Vagina (tissue), 2 donors: ENCODE measurements at regions not wholly inside any gene's neighbourhood (a gene's known extent, or its start where the extent isn't known, plus 50 kb on each side); places are given as distances from the start of the nearest gene placed in this dataset.

ENCODE experiments used
- DNase-seq, 2 donors: peaks; one replicate each; pipeline ENCODE4 v3.0.0-alpha.2; 2017; ENCODE audit errors: extremely low spot score in 2 of 2
- H3K27ac ChIP-seq: fragments of 200-600 bp; sonication (generic); one replicate; pipeline ENCODE4 v1.5.1; 2019
- H3K27me3 ChIP-seq: fragments of 200-600 bp; sonication (generic); one replicate; pipeline ENCODE4 v1.5.1; 2019
- H3K36me3 ChIP-seq, 2 donors: fragments of 200-600 bp; sonication (generic); one replicate each; pipeline ENCODE4 v1.5.1; 2017 to 2019
- H3K4me1 ChIP-seq: fragments of 200-600 bp; sonication (generic); one replicate; pipeline ENCODE4 v1.5.1; 2019
- H3K4me3 ChIP-seq, 2 donors: fragments of 200-600 bp; sonication (generic); 1 replicate in 1 of 2; 2 replicates in 1 of 2; pipeline ENCODE4 v1.5.1; 2016 to 2019
- H3K9me3 ChIP-seq: fragments of 200-600 bp; sonication (generic); one replicate; pipeline ENCODE4 v1.5.1; 2019
- CTCF ChIP-seq, 3 experiments: fragments of 450-650 bp in 2 of 3; fragments of 200-600 bp in 1 of 3; sonication (generic) in 1 of 3; IDR thresholded peaks; one replicate each; pipeline ENCODE4 v1.5.1; 2017 to 2019; ENCODE audit warnings: antibody characterized with exemption in 3 of 3, mild to moderate bottlenecking in 2 of 3, moderate library complexity in 2 of 3
- POLR2A ChIP-seq, 2 donors: fragments of 450-650 bp; IDR thresholded peaks; one replicate each; pipeline ENCODE4 v1.6.1; 2017; ENCODE audit warnings: antibody characterized with exemption in 2 of 2, mild to moderate bottlenecking in 2 of 2, moderate library complexity in 2 of 2
- POLR2AphosphoS5 ChIP-seq, 2 donors: sonication (generic); formaldehyde crosslinking; IDR thresholded peaks; one replicate each; pipeline ENCODE4 v1.9.0; 2017; ENCODE audit warnings: antibody characterized with exemption in 2 of 2, mild to moderate bottlenecking in 2 of 2, low read depth in 1 of 2; ENCODE audit not compliant: insufficient read depth in 1 of 2
- intact Hi-C: fragments of 100-400 bp; cut with DNase I; formaldehyde crosslinking; loops from one replicate; pipeline ENCODE4 v1.15.1; 2023

GRCh38 chr14:49447540-49448107 lies 138.6 kb downstream of the RPS29 start:
- intact Hi-C loops: no loop called here
- H3K27me3 ChIP-seq: no peaks in the 10 kb centered on the region
- no peak for DNase-seq
- H3K27ac ChIP-seq: no peak overlapping the region
- no peaks in the 10 kb centered on the region for H3K36me3 ChIP-seq
- TF ChIP-seq POLR2AphosphoS5 (IDR thresholded peaks at IDR 0.05; ENCODE audit: insufficient read depth in 1 of 2, low read depth in 1 of 2) (no peak), CTCF (IDR thresholded peaks at IDR 0.05) (no peak), POLR2A (IDR thresholded peaks at IDR 0.05) (no peak)
- H3K9me3 ChIP-seq: no peaks in the 10 kb centered on the region
- no peaks in the 10 kb centered on the region for H3K4me1 ChIP-seq
- H3K4me3 ChIP-seq: no peak overlapping the region

GRCh38 chr14:49446801-49447200 lies 139.4 kb downstream of the RPS29 start:
- Histone ChIP-seq H3K27ac (no peak overlapping the region), H3K27me3 (no peaks in the 10 kb centered on the region), H3K4me3 (no peak overlapping the region), H3K36me3 (no peaks in the 10 kb centered on the region), H3K9me3 (no peaks in the 10 kb centered on the region), H3K4me1 (no peaks in the 10 kb centered on the region)
- no peak for DNase-seq
- intact Hi-C loops: no loop called here
- TF ChIP-seq CTCF (IDR thresholded peaks at IDR 0.05) (no peak), POLR2AphosphoS5 (IDR thresholded peaks at IDR 0.05; ENCODE audit: insufficient read depth in 1 of 2, low read depth in 1 of 2) (no peak), POLR2A (IDR thresholded peaks at IDR 0.05) (no peak)

GRCh38 chr14:49438256-49438770 lies 147.9 kb downstream of the RPS29 start:
- Histone ChIP-seq H3K9me3 (no peaks in the 10 kb centered on the region), H3K27me3 (no peaks in the 10 kb centered on the region), H3K36me3 (no peaks in the 10 kb centered on the region), H3K4me3 (no peak overlapping the region), H3K27ac (no peak overlapping the region), H3K4me1 (no peaks in the 10 kb centered on the region)
- no peak for DNase-seq
- no peak for TF ChIP-seq POLR2AphosphoS5 (IDR thresholded peaks at IDR 0.05; ENCODE audit: insufficient read depth in 1 of 2, low read depth in 1 of 2)
- no peak for TF ChIP-seq CTCF (IDR thresholded peaks at IDR 0.05)
- TF ChIP-seq POLR2A (IDR thresholded peaks at IDR 0.05): no peak
- intact Hi-C loops: no loop called here

GRCh38 chr14:49428076-49428475 lies 158.1 kb downstream of the RPS29 start:
- Histone ChIP-seq H3K36me3 (no peaks in the 10 kb centered on the region), H3K4me1 (no peaks in the 10 kb centered on the region), H3K27ac (no peak overlapping the region), H3K4me3 (no peak overlapping the region), H3K27me3 (no peaks in the 10 kb centered on the region), H3K9me3 (no peaks in the 10 kb centered on the region)
- TF ChIP-seq POLR2A (IDR thresholded peaks at IDR 0.05): no peak
- no peak for TF ChIP-seq CTCF (IDR thresholded peaks at IDR 0.05)
- no peak for TF ChIP-seq POLR2AphosphoS5 (IDR thresholded peaks at IDR 0.05; ENCODE audit: insufficient read depth in 1 of 2, low read depth in 1 of 2)
- no peak for DNase-seq
- intact Hi-C loops: no loop called here

- Histone ChIP-seq H3K9me3 (no peaks in the 10 kb centered on the region), H3K36me3 (no peaks in the 10 kb centered on the region)
Measured at GRCh38 chr14:49427117-49427516, 159.1 kb downstream of the RPS29 start.

More at GRCh38 chr14:49427117-49427516, 159.1 kb downstream of the RPS29 start:
- no peak for DNase-seq
- H3K4me3 ChIP-seq: no peak overlapping the region
- H3K27me3 ChIP-seq: no peaks in the 10 kb centered on the region
- intact Hi-C loops: no loop called here
- no peak overlapping the region for H3K27ac ChIP-seq
- H3K4me1 ChIP-seq: no peaks in the 10 kb centered on the region
- TF ChIP-seq POLR2AphosphoS5 (IDR thresholded peaks at IDR 0.05; ENCODE audit: insufficient read depth in 1 of 2, low read depth in 1 of 2) (no peak), POLR2A (IDR thresholded peaks at IDR 0.05) (no peak), CTCF (IDR thresholded peaks at IDR 0.05) (no peak)
